ENCODE measurements at regions not wholly inside any gene's neighbourhood (a gene's known extent, or its start where the extent isn't known, plus 50 kb on each side); places are given as distances from the start of the nearest gene placed in this dataset.

DNA sequence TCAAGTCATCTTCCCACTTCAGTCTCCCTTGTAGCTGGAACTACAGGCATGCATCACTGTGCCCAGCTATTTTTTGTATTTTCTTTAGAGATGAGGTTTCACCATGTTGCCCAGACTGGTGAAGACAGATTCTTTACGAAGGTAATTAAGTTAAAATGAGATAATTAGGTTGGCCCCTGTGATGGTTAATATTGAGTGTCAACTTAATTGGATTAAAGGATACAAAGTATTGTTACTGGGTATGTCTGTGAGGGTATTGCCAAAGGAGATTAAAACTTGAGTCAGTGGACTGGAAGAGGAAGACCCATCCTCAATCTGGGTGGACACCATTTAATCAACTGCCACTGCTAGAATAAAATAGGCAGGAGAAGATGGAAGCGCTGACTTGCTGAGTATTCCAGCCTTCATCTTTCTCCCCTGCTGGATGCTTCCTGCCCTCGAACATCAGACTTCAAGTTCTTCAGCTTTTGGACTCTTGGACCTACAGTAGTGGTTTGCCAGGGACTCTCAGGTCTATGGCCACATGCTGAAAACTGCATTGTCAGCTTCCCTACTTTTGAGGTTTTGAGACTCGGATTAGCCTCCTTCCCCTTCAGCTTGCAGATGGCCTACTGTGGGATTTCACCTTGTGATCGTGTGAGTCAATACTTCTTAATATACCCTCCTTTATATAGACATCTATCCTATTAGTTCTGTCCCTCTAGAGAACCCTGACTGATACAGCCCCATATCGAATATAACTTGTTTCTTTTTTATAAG, 269.1 kb downstream of the TMX3 start:
- no peaks in the 10 kb centered on the region for H3K36me3 Mint-ChIP-seq
- DNase-seq (no peak), ATAC-seq (no peak)
- no peaks in the 10 kb centered on the region for H3K27me3 Mint-ChIP-seq
- H3K4me3 Mint-ChIP-seq: no peak overlapping the region
- H3K4me1 Mint-ChIP-seq: peaks cover 2% of the 10 kb centered on the region
- H3K9me3 Mint-ChIP-seq (ENCODE audit: low read depth): no peaks in the 10 kb centered on the region
- no peak overlapping the region for H3K27ac Mint-ChIP-seq
- CTCF ChIA-PET: interaction anchor here (1.1 kb wide), 1 partner anchor 16 kb away, joined by 3 read pairs; no protein-coding TSS in a partner anchor

DNA sequence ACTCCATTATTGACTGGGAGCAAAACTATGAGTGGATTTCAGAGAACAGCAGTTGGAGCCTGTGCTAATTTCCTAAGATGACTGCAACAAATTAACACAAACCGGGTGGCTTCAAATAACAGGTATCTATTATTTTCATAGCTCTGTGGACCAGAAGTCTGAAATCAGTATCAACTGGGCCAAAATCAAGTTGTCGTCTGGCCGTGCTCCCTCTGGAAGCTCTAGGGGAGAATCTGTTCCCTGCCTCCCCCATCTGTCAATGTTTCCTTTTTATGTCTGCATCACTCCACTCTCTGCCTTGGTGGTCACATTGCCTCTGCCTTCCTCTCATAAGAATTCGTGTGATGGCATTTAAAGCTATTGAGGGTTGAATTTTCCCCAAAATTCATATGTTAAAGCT, 269.8 kb downstream of the TMX3 start:
- peaks cover 2% of the 10 kb centered on the region for H3K4me1 Mint-ChIP-seq
- CTCF ChIA-PET: interaction anchor here (1.1 kb wide), 1 partner anchor 15 kb away, joined by 3 read pairs; no protein-coding TSS in a partner anchor
- DNase-seq (no peak), ATAC-seq (no peak)
- no peaks in the 10 kb centered on the region for H3K9me3 Mint-ChIP-seq (ENCODE audit: low read depth)
- no peak overlapping the region for H3K4me3 Mint-ChIP-seq
- no peaks in the 10 kb centered on the region for H3K36me3 Mint-ChIP-seq
- no peaks in the 10 kb centered on the region for H3K27me3 Mint-ChIP-seq
- no peak overlapping the region for H3K27ac Mint-ChIP-seq

- CTCF ChIA-PET: no interaction called here
- no peak overlapping the region for H3K27ac Mint-ChIP-seq
- peaks cover 2% of the 10 kb centered on the region for H3K36me3 Mint-ChIP-seq
- peaks cover 6% of the 10 kb centered on the region for H3K4me1 Mint-ChIP-seq
- H3K4me3 Mint-ChIP-seq: no peak overlapping the region
- no peaks in the 10 kb centered on the region for H3K27me3 Mint-ChIP-seq
- peaks cover 8% of the 10 kb centered on the region for H3K9me3 Mint-ChIP-seq (ENCODE audit: low read depth)
- ATAC-seq (no peak), DNase-seq (no peak)
Observed at GRCh38 chr18:68441241-68441640, 273.7 kb downstream of the TMX3 start.

GRCh38 chr18:68440433-68440832, 274.5 kb downstream of the TMX3 start:
- CTCF ChIA-PET: no interaction called here
- Mint-ChIP-seq H3K9me3 (ENCODE audit: low read depth) (peaks cover 10% of the 10 kb centered on the region), H3K36me3 (peaks cover 2% of the 10 kb centered on the region), H3K27me3 (no peaks in the 10 kb centered on the region), H3K4me1 (peaks cover 7% of the 10 kb centered on the region), H3K4me3 (no peak overlapping the region), H3K27ac (no peak overlapping the region)
- DNase-seq (no peak), ATAC-seq (no peak)

DNA sequence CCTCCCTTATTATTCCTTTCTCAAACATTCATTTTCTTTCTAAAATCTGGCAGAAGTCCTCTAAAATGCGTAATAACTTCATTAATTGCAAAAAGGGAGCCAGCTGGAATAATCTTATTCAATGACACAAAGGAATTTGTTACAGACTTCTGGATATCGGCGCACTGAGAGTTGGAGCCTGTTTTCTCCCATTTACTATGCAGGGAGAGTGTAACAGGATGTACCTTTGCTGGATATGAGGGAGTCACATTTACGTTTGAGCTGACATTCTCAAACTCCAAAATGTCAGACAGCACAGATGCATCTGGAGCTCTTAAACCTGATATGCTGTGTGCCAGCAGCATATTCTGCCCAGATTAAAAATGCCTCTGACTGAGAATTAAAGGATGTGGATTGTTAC, 275.3 kb downstream of the TMX3 start:
- DNase-seq (no peak), ATAC-seq (no peak)
- CTCF ChIA-PET: interaction anchor here (0.6 kb wide), 1 partner anchor 75 kb away, joined by 3 read pairs; no protein-coding TSS in a partner anchor
- no peak overlapping the region for H3K4me3 Mint-ChIP-seq
- peaks cover 7% of the 10 kb centered on the region for H3K4me1 Mint-ChIP-seq
- no peak overlapping the region for H3K27ac Mint-ChIP-seq
- H3K9me3 Mint-ChIP-seq (ENCODE audit: low read depth): peaks cover 10% of the 10 kb centered on the region
- H3K36me3 Mint-ChIP-seq: peaks cover 2% of the 10 kb centered on the region
- H3K27me3 Mint-ChIP-seq: no peaks in the 10 kb centered on the region

GRCh38 chr18:68438983-68439382, 275.9 kb downstream of the TMX3 start:
- no peak overlapping the region for H3K4me3 Mint-ChIP-seq
- H3K36me3 Mint-ChIP-seq: peaks cover 2% of the 10 kb centered on the region
- no peak overlapping the region for H3K27ac Mint-ChIP-seq
- CTCF ChIA-PET: no interaction called here
- peaks cover 7% of the 10 kb centered on the region for H3K4me1 Mint-ChIP-seq
- H3K27me3 Mint-ChIP-seq: no peaks in the 10 kb centered on the region
- no peak for ATAC-seq
- peaks cover 10% of the 10 kb centered on the region for H3K9me3 Mint-ChIP-seq (ENCODE audit: low read depth)
- no peak for DNase-seq

DNA sequence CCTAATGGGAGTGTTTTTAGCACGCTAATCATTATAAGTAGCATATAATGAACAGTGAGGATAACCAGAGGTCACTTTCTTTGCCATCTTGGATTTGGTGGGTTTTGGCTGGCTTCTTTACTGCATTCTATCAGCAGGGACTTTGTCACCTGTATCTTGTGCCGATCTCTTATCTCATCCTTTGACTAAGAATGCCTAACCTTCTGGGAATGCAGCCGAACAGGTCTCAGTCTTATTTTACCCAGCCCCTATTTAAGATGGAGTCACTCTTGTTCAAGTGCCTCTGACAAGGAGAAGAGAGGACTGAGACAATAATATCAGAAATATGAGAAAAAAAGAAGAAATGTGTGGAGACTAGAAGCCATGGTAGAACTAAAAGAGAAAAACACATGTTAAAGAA, 276.4 kb downstream of the TMX3 start:
- Mint-ChIP-seq H3K4me3 (no peak overlapping the region), H3K4me1 (peaks cover 7% of the 10 kb centered on the region)

DNA sequence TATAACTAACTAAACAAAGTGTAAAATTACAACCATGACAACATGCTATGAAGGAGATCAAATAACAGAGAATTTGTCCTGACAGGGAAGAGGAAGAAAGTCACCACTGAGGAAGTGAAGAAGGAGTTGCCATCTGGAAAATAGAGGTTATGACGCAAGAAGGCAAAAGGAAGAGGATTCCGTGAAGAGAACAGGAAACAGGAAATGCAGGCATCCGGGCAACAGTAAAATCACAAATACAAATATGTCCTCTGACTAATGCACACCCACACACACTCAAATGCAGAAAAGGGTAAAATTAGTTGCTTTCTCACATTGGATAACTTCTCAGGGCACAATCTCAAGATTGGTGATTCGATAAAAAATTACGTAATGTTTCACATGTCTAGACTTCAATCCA, 278.4 kb downstream of the TMX3 start:
- no peak overlapping the region for H3K4me3 Mint-ChIP-seq
- H3K27me3 Mint-ChIP-seq: no peaks in the 10 kb centered on the region
- peaks cover 10% of the 10 kb centered on the region for H3K9me3 Mint-ChIP-seq (ENCODE audit: low read depth)
- no peak overlapping the region for H3K27ac Mint-ChIP-seq
- ATAC-seq (no peak), DNase-seq (no peak)
- H3K4me1 Mint-ChIP-seq: peaks cover 7% of the 10 kb centered on the region
- peaks cover 2% of the 10 kb centered on the region for H3K36me3 Mint-ChIP-seq
- CTCF ChIA-PET: no interaction called here

More for the DNA sequence above, 276.4 kb downstream of the TMX3 start:
- H3K36me3 Mint-ChIP-seq: peaks cover 2% of the 10 kb centered on the region
- CTCF ChIA-PET: no interaction called here
- H3K27ac Mint-ChIP-seq: no peak overlapping the region
- DNase-seq (no peak), ATAC-seq (no peak)
- H3K27me3 Mint-ChIP-seq: no peaks in the 10 kb centered on the region
- H3K9me3 Mint-ChIP-seq (ENCODE audit: low read depth): peaks cover 10% of the 10 kb centered on the region

DNA sequence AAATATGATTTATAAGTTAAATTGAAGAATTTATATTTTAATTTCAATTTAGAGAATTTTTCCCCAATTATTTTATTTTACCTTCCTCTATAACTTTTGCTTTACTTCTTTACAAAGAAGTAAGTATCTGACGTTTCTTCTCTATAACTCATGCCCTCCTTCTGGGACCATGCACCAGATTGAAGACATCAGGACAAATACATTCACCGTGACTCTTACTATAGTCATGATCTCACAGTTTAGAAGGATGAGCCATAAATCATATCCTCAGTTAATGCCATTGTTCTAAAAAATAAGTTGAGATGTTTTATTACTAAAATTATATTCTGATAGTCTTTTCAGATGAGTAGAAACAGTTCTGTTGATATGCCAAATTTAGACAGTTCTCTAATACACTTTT, 279.3 kb downstream of the TMX3 start:
- DNase-seq (no peak), ATAC-seq (no peak)
- Mint-ChIP-seq H3K27me3 (no peaks in the 10 kb centered on the region), H3K4me1 (peaks cover 7% of the 10 kb centered on the region), H3K27ac (no peak overlapping the region), H3K36me3 (peaks cover 2% of the 10 kb centered on the region), H3K9me3 (ENCODE audit: low read depth) (peaks cover 10% of the 10 kb centered on the region), H3K4me3 (no peak overlapping the region)
- CTCF ChIA-PET: no interaction called here

- CTCF ChIA-PET: no interaction called here
- Mint-ChIP-seq H3K4me1 (peaks cover 7% of the 10 kb centered on the region), H3K4me3 (no peak overlapping the region), H3K9me3 (ENCODE audit: low read depth) (peaks cover 7% of the 10 kb centered on the region), H3K27ac (no peak overlapping the region), H3K27me3 (no peaks in the 10 kb centered on the region), H3K36me3 (peaks cover 2% of the 10 kb centered on the region)
- no peak for ATAC-seq
- no peak for DNase-seq
Observed at GRCh38 chr18:68431922-68432198, 283.0 kb downstream of the TMX3 start.

DNA sequence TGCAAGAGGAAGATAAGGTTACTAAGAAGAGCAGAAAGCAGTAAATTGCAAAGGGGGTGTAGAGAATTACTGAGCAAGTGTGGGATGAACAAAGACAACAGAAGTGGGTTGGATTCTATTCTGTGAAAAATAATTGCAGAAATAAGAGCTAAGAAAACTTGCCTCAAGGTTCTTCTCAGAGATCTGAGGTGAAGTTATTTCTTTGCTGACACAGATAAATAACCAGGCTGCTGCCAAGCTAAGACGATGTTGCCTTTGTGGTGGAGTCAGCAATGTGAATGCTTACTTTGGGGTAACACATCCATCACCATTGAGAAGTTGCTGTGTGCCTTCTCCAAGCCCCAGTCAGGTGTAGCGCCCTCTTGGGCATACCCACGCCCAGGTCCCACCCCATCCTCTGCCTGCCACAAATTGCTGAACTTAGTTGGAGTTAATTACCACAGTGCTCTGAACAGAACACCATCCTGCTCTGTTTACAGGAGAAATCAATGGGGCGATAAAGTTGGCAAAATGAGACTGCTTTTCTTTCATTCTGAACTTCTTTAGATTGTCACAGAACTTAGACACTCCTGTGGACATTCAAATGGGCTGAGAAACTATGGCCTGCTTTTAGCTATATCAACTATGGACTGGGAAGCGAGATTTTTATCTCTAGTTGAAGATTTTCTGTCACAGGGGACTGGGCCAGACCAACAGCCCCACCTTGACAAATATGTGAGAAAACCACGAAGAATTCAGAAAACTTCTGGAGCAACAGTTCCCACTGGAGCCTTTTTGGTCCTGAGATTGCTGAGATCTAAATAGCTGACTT, 283.6 kb downstream of the TMX3 start:
- CTCF ChIA-PET: no interaction called here

DNA sequence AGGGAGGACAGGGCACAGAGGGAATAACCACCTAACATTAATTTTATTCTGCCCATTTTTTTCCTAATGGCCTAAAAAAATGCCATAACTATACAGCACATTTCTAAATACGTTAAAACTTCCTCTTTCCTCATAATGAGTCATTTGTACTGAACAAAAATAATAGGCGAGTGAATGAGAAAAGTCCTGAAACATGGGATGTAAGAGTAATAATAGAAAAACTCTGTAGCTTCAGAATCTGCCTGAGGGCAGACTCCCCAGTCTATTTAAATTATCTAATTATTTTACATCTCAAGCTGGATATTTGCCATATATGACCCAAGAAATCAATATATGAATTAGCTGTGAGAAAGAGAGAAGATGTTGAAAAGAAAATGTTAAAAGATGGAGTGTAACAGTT, 285.1 kb downstream of the TMX3 start:
- no peak overlapping the region for H3K4me3 Mint-ChIP-seq
- H3K27ac Mint-ChIP-seq: no peak overlapping the region
- no peaks in the 10 kb centered on the region for H3K36me3 Mint-ChIP-seq
- CTCF ChIA-PET: interaction anchor here (0.8 kb wide), 1 partner anchor 16 kb away, joined by 3 read pairs; no protein-coding TSS in a partner anchor
- H3K4me1 Mint-ChIP-seq: no peaks in the 10 kb centered on the region
- no peak for DNase-seq
- ATAC-seq: no peak
- no peaks in the 10 kb centered on the region for H3K27me3 Mint-ChIP-seq
- no peaks in the 10 kb centered on the region for H3K9me3 Mint-ChIP-seq (ENCODE audit: low read depth)

More for the DNA sequence above, 283.6 kb downstream of the TMX3 start:
- no peaks in the 10 kb centered on the region for H3K27me3 Mint-ChIP-seq
- H3K27ac Mint-ChIP-seq: no peak overlapping the region
- ATAC-seq (no peak), DNase-seq (no peak)
- H3K36me3 Mint-ChIP-seq: no peaks in the 10 kb centered on the region
- H3K4me1 Mint-ChIP-seq: peaks cover 2% of the 10 kb centered on the region
- peaks cover 3% of the 10 kb centered on the region for H3K9me3 Mint-ChIP-seq (ENCODE audit: low read depth)
- H3K4me3 Mint-ChIP-seq: no peak overlapping the region

DNA sequence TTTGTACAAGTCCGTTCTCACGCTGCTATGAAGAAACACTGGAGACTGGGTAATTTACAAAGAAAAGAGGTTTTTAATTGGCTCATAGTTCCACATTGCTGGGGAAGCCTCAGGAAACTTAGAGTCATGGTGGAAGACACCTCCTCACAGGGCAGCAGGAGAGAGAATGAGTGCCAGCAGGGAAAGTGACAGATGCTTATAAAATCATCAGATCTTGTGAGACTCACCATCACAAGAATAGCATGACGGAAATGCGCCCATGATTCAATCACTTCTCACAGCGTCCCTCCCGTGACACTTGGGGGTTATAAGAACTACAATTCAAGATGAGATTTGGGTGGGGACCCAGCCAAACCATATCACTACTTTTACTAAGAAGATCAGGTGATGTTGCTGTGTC, 285.8 kb downstream of the TMX3 start:
- H3K27me3 Mint-ChIP-seq: no peaks in the 10 kb centered on the region
- no peak for DNase-seq
- no peaks in the 10 kb centered on the region for H3K36me3 Mint-ChIP-seq

GRCh38 chr18:68428661-68429060, 286.2 kb downstream of the TMX3 start:
- DNase-seq: no peak
- Mint-ChIP-seq H3K4me1 (no peaks in the 10 kb centered on the region), H3K9me3 (ENCODE audit: low read depth) (no peaks in the 10 kb centered on the region), H3K27me3 (no peaks in the 10 kb centered on the region), H3K4me3 (no peak overlapping the region), H3K27ac (no peak overlapping the region), H3K36me3 (no peaks in the 10 kb centered on the region)
- CTCF ChIA-PET: no interaction called here
- no peak for ATAC-seq

More for the DNA sequence above, 285.8 kb downstream of the TMX3 start:
- no peaks in the 10 kb centered on the region for H3K4me1 Mint-ChIP-seq
- CTCF ChIA-PET: no interaction called here
- H3K9me3 Mint-ChIP-seq (ENCODE audit: low read depth): no peaks in the 10 kb centered on the region
- ATAC-seq: no peak
- H3K27ac Mint-ChIP-seq: no peak overlapping the region
- H3K4me3 Mint-ChIP-seq: no peak overlapping the region

All from activated CD8-positive, alpha-beta memory T cell treated with anti-CD3 and anti-CD28 coated beads, Interleukin-2, amount 10 ng/mL, durations not matched to agents 7 days and 5 days (primary cell).